A673 (cell line): ENCODE measurements at regions not wholly inside any gene's neighbourhood (a gene's known extent, or its start where the extent isn't known, plus 50 kb on each side); places are given as distances from the start of the nearest gene placed in this dataset.

Experiments used
- EZH2 ChIP-seq: fragments of 200-600 bp; sonication (generic); IDR thresholded peaks from 2 replicates; pipeline ENCODE4 v1.6.1; 2017; ENCODE audit warnings: borderline replicate concordance, low read depth, mild to moderate bottlenecking, mixed read lengths, antibody characterized with exemption, low read length; ENCODE audit not compliant: poor library complexity, severe bottlenecking
- TF ChIP-seq, protein P1 (sequence below): fragments of 300-800, 200-600 bp; sonication (generic); conservative IDR thresholded peaks from 2 replicates; pipeline ENCODE4 v1.5.1; 2017; ENCODE audit warnings: low read depth, mild to moderate bottlenecking, antibody characterized with exemption, low read length, moderate library complexity, mixed read lengths

DNA sequence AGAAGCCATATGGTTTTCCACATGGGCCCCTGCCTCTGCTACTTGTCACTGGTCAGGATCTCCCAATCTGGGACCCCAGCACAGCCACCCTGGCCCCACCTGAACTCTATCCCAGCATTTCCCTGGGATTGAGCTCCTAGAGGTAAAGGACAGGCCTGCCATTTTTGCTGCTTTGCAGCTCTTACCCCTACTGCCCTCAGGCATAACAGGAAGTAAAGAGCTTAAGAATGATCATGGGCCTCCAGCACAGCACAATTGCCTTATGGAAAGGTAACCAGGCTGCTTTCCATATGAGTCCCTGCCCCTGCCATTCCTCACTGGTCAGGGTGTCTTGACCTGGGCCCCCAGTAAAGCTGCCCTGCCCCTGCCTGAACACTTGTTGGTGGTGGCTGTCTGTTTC, 196.6 kb upstream of the XIST start:
- TF ChIP-seq, protein P1, sequence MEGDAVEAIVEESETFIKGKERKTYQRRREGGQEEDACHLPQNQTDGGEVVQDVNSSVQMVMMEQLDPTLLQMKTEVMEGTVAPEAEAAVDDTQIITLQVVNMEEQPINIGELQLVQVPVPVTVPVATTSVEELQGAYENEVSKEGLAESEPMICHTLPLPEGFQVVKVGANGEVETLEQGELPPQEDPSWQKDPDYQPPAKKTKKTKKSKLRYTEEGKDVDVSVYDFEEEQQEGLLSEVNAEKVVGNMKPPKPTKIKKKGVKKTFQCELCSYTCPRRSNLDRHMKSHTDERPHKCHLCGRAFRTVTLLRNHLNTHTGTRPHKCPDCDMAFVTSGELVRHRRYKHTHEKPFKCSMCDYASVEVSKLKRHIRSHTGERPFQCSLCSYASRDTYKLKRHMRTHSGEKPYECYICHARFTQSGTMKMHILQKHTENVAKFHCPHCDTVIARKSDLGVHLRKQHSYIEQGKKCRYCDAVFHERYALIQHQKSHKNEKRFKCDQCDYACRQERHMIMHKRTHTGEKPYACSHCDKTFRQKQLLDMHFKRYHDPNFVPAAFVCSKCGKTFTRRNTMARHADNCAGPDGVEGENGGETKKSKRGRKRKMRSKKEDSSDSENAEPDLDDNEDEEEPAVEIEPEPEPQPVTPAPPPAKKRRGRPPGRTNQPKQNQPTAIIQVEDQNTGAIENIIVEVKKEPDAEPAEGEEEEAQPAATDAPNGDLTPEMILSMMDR, result no peak
- no peak for TF ChIP-seq EZH2
